Tibial artery (tissue), 4 donors: ENCODE measurements at regions not wholly inside any gene's neighbourhood (a gene's known extent, or its start where the extent isn't known, plus 50 kb on each side); places are given as distances from the start of the nearest gene placed in this dataset.

Experiments used
- DNase-seq, 2 donors: peaks; one replicate each; pipeline ENCODE4 v3.0.0-alpha.2; 2019
- H3K27ac ChIP-seq, 2 donors: fragments of 200-600 bp; sonication (generic) in 1 of 2; 1 replicate in 1 of 2; 2 replicates in 1 of 2; pipeline ENCODE4 v1.5.1; 2018 to 2019; ENCODE audit warnings: mild to moderate bottlenecking in 1 of 2
- H3K27me3 ChIP-seq, 2 donors: fragments of 200-600 bp; sonication (generic) in 1 of 2; one replicate each; pipeline versions ENCODE4 v1.5.1 to v1.6.0; 2016 to 2019
- H3K36me3 ChIP-seq, 3 donors: fragments of 200-600 bp; sonication (generic) in 2 of 3; one replicate each; pipeline ENCODE4 v1.5.1; 2016 to 2019; ENCODE audit warnings: mild to moderate bottlenecking in 2 of 3
- H3K4me1 ChIP-seq, 4 donors: fragments of 200-600 bp; sonication (generic) in 2 of 4; 1 replicate in 3 of 4; 2 replicates in 1 of 4; pipeline ENCODE4 v1.5.1; 2016 to 2019
- H3K4me3 ChIP-seq, 2 donors: fragments of 200-600 bp; sonication (generic) in 1 of 2; 1 replicate in 1 of 2; 2 replicates in 1 of 2; pipeline ENCODE4 v1.5.1; 2018 to 2019; ENCODE audit warnings: mild to moderate bottlenecking in 2 of 2
- H3K9me3 ChIP-seq, 3 donors: fragments of 200-600 bp; sonication (generic) in 1 of 3; one replicate each; pipeline ENCODE4 v1.5.1; 2016 to 2019
- CTCF ChIP-seq, 2 experiments: fragments of 200-600 bp in 1 of 2; fragments of 450-650 bp in 1 of 2; IDR thresholded peaks; one replicate each; pipeline ENCODE4 v1.5.1; 2017 to 2019; ENCODE audit warnings: antibody characterized with exemption in 2 of 2, mild to moderate bottlenecking in 1 of 2, moderate library complexity in 1 of 2
- intact Hi-C: fragments of 100-400 bp; cut with DNase I; formaldehyde crosslinking; loops from one replicate; pipeline ENCODE4 v1.15.0; 2023; ENCODE audit warnings: low total_unique reads

DNA sequence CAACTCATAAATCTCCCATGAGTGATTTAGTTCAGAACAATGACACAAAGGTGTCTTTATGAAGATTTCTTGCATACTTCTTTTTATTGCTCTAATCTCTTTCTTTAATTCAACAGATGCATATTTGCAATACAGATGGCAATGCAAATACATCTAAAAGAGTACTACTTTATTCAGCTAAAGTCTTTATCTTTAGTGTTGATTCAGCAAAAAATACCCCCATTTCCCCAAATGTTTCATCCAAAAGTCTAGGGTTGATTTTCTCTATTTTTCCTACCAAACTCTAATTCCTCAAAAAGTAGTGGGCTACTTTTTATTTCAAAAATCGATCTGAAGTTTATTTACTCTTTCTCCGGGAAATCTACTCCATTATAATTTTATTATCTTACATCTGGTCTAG, 1055.2 kb downstream of the STIM2 start:
- intact Hi-C loops: no loop called here
- H3K27ac ChIP-seq: no peak overlapping the region

DNA sequence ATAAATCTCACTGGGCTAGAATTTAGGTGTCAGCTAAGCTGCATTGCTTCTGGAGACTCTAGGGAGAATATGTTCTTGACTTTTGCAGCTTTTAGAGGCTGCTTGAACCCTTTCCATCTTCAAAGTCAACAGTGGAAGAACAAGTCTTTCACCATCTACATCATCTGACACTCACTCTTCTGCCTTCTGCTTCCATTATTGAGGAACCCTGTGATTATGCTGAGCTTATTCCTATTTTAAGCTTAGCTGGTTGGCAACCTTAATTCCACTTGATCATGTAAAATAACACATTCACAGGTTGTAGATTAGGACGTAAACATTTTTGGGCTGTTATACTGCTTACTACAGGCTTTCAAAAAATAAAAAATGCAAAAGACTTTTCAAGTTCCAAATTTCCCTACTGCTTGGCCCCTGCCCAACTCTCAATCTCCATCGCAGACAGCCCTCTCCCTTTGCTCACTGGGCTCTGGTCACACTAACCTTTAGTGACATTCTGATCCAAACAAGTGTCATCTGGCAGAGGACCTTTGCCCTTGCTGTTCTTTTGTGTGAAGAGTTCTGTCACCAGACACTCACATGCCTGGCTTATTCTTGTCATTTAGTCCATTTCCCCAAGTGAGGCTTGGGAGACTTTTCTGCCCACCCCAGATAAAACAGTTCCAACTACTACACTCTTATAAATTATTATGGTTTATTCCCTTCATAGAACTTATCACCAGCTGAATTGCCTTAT, 1056.0 kb downstream of the STIM2 start:
- Histone ChIP-seq H3K27me3 (no peaks in the 10 kb centered on the region), H3K27ac (no peak overlapping the region), H3K4me1 (no peaks in the 10 kb centered on the region), H3K4me3 (no peak overlapping the region), H3K9me3 (no peaks in the 10 kb centered on the region), H3K36me3 (no peaks in the 10 kb centered on the region)
- intact Hi-C loops: no loop called here
- TF ChIP-seq CTCF (IDR thresholded peaks at IDR 0.05): no peak
- no peak for DNase-seq

More for the DNA sequence above, 1055.2 kb downstream of the STIM2 start:
- no peaks in the 10 kb centered on the region for H3K4me1 ChIP-seq
- H3K27me3 ChIP-seq: no peaks in the 10 kb centered on the region
- no peak for TF ChIP-seq CTCF (IDR thresholded peaks at IDR 0.05)
- no peaks in the 10 kb centered on the region for H3K36me3 ChIP-seq
- no peak overlapping the region for H3K4me3 ChIP-seq
- H3K9me3 ChIP-seq: no peaks in the 10 kb centered on the region
- no peak for DNase-seq

DNA sequence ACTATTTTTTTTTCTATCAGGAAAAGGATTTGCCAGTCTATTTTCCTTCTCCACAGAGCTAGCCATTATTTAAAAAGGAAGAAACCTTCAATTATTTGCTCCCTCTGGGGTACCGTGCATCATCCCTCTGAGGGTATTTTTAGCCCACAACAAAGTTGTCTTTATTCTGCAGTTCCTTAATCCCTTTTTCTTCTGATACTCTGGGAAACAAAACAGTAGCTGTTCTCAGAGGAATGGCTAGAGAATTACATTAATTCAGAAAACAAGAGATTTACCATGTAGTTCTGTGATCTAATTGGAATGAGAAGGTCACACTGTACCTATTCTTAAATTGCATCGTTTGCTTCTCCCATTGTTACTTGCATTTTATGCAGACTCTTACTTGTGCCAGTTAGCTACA, 1056.7 kb downstream of the STIM2 start:
- no peak overlapping the region for H3K4me3 ChIP-seq
- no peak for DNase-seq
- no peaks in the 10 kb centered on the region for H3K27me3 ChIP-seq
- H3K36me3 ChIP-seq: no peaks in the 10 kb centered on the region
- no peaks in the 10 kb centered on the region for H3K4me1 ChIP-seq
- no peaks in the 10 kb centered on the region for H3K9me3 ChIP-seq
- intact Hi-C loops: no loop called here
- no peak overlapping the region for H3K27ac ChIP-seq
- TF ChIP-seq CTCF (IDR thresholded peaks at IDR 0.05): no peak

- Histone ChIP-seq H3K36me3 (no peaks in the 10 kb centered on the region), H3K27ac (no peak overlapping the region), H3K27me3 (no peaks in the 10 kb centered on the region), H3K4me1 (no peaks in the 10 kb centered on the region), H3K9me3 (no peaks in the 10 kb centered on the region), H3K4me3 (no peak overlapping the region)
- no peak for TF ChIP-seq CTCF (IDR thresholded peaks at IDR 0.05)
- no peak for DNase-seq
- intact Hi-C loops: no loop called here
Observed at GRCh38 chr4:27921231-27921630, 1060.6 kb downstream of the STIM2 start.

GRCh38 chr4:27928761-27929540, 1068.3 kb downstream of the STIM2 start:
- no peak for DNase-seq

More at GRCh38 chr4:27928761-27929540, 1068.3 kb downstream of the STIM2 start:
- no peaks in the 10 kb centered on the region for H3K27me3 ChIP-seq
- no peaks in the 10 kb centered on the region for H3K36me3 ChIP-seq
- no peaks in the 10 kb centered on the region for H3K9me3 ChIP-seq
- H3K4me3 ChIP-seq: no peak overlapping the region
- no peaks in the 10 kb centered on the region for H3K4me1 ChIP-seq
- intact Hi-C loops: no loop called here
- H3K27ac ChIP-seq: no peak overlapping the region
- no peak for TF ChIP-seq CTCF (IDR thresholded peaks at IDR 0.05)
